NCI-H345 (cell line): ENCODE measurements at regions not wholly inside any gene's neighbourhood (a gene's known extent, or its start where the extent isn't known, plus 50 kb on each side); places are given as distances from the start of the nearest gene placed in this dataset.

ENCODE experiments used
- DNase-seq: peaks from one replicate; lab custom pipeline; 2025; lab: John Stamatoyannopoulos, UW

- DNase-seq = no peak
Observed at GRCh38 chr6:122007339-122007738, 392.1 kb upstream of the HSF2 start.

- DNase-seq = no peak
Observed at GRCh38 chr6:122008101-122008999, 391.1 kb upstream of the HSF2 start.

- DNase-seq = no peak
Observed at GRCh38 chr6:122009000-122009350, 390.5 kb upstream of the HSF2 start.

- no peak for DNase-seq
Observed at GRCh38 chr6:122012578-122012977, 386.9 kb upstream of the HSF2 start.

GRCh38 chr6:122014961-122015360, 384.5 kb upstream of the HSF2 start:
- no peak for DNase-seq

GRCh38 chr6:122020588-122021264, 378.7 kb upstream of the HSF2 start:
- DNase-seq = no peak

- no peak for DNase-seq
Observed at GRCh38 chr6:122025104-122025503, 374.3 kb upstream of the HSF2 start.

GRCh38 chr6:122026582-122027369, 372.7 kb upstream of the HSF2 start:
- DNase-seq = no peak

- DNase-seq = no peak
Observed at GRCh38 chr6:122028933-122029522, 370.4 kb upstream of the HSF2 start.

- DNase-seq = peak; percentile 35
Observed at GRCh38 chr6:122033564-122034181, 365.8 kb upstream of the HSF2 start.

- DNase-seq = no peak
Observed at GRCh38 chr6:122035173-122035572, 364.3 kb upstream of the HSF2 start.

DNA sequence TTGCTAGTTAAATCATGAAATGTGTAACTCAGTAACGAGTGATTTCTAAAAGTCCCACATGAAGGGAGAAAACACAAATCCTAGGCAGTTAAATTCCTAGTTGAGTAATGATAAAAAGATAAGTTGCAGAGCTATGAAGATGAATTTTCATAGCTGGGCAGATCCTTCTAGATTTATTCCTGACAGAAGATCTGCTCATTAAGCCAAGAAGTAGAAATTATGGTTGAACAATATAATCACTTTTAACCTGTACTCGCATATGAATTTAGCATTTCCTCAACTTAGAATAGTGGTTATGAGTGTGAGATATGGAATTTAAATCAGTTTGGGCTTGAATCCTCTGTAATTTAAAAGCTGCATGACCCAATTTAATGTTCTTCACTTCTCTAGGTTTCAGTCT, 359.2 kb upstream of the HSF2 start:
- no peak for DNase-seq

DNA sequence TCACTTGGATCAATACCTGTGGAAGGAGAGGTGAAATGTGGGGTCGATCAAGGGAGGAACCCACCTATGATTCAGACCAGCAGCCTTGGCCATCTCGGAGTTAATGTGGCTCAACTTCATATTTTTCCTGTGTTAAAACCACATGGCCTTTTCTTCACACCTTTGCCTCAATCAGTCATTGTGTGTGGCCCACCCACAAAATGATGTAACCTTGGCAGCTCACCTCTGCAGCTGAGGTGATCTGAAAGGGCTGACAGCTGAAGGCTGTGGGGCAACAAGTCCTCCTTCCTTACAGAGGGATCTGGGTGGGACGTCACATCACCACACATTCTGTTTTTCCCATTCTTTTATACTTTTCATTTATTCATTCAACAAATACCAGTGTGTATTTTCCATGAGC, 357.1 kb upstream of the HSF2 start:
- DNase-seq = no peak

DNA sequence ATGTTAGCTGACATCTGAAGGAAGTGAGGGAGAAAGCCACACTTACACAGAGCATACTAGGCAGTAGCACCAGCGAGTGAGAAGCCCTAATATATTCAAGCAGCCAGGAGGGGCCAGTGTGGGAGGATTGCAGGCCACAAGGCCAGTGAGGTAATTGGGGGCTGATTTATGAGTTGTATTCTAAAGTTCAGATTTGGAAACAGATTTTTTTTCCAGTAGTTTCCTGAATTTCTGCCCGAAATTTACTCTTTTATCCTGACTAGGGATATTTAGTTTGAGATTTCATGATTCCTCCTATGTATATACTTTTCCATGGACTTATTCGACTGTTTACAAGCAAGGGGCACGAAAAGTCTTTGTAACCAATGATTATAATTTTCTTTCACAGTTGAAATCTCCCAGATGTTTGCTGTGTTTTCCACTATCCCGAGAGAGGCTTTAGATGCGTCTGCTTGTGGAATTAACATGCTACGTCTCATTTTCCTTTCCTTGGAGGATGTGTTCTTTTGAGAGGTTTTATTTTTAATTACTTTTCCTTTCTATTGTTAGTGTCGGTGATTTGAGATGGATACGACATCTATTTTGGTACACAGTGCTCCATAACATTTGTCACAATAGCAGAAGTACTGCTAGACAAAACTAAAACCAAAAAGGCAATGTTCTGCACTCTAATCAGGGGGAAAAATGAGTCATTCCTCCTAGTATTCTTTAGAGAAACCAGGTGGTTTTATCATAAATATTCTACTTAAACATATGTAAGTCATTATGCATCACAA, 356.3 kb upstream of the HSF2 start:
- DNase-seq = no peak

DNA sequence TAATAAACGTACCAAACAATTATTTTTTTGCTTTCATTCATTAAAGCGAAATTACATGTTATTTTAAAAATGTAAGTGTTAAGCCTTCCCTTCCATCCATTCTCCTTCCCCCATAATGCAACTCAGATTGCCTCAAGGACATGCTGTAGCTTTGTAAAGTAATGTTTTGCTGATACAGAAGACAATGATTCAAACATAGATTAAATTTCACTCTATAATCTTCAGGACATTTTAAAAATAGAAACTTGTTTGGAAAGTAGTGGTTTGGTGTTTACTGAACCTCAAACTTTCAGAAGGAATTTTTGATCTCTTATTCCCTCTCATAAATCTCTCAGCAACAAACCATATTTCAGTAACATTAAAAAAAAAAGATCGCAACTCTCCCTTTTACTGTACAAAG, 350.9 kb upstream of the HSF2 start:
- DNase-seq = no peak

- no peak for DNase-seq
Observed at GRCh38 chr6:122049341-122049740, 350.1 kb upstream of the HSF2 start.

GRCh38 chr6:122050242-122050755, 349.2 kb upstream of the HSF2 start:
- no peak for DNase-seq

DNA sequence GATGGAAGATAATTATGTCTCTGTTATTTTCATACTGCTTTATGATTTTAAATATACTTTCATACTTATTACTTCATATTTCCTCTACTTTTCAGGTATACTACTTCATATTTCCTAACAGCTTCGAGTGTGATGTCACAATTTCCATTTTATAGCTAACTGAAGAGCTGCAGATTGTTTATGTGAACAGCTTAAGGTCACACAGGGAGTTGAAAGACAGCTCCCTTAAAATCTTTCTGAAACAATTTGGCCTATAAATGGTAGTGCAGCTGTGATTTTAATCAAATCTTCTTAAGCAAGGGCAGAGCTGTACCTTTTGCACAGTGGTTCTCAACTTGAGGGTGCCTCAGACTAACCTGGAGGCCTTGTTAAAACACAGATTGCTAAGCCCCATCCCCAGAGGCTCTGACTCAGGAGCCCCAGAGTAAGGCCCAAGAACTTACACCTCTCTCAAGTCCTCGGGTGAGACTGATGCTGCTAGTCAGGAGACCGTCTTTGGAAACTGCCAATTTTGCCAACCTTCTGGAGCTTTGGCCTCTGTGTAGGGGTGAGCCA, 347.0 kb upstream of the HSF2 start:
- DNase-seq = no peak

DNA sequence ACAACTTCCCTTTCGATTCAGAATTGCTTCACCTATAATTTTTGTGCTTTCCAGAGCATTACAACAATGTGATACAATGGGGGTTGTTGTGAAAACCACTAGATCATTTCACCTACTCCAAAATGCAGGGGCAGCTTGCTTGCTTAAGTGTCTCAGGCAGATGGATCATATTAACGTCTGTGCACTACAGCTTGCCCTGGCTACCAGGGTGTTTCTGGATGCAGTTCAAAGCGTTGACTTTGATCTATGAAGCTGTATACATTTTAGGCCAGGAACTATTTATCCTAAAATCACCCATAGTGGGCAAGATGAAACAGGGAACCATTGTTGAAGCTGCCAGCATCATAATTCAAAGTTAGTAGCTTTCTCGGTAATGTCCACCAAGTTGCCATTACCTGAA, 339.5 kb upstream of the HSF2 start:
- DNase-seq = no peak

GRCh38 chr6:122061855-122062254, 337.6 kb upstream of the HSF2 start:
- DNase-seq = no peak

DNA sequence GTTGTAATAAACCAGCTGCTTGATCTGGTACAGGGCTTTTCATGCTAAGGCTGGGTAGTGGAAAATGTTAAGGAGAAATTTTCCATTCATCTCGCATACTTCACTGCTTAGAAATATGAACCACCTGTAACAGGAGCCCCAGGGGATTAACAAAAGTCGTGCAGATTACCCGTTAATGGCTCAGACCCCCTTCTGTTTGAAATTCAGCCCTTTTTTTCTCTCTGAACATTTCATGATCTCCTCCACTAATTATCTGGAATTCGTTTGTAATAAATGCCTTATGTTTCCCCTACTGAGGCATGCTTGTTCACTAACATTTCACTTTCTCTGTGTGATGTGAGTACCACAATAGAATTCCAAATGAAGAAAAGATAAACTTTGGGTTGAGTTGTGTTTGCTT, 336.4 kb upstream of the HSF2 start:
- no peak for DNase-seq
